Neural crest cell (in vitro differentiated cells): ENCODE measurements at regions not wholly inside any gene's neighbourhood (a gene's known extent, or its start where the extent isn't known, plus 50 kb on each side); places are given as distances from the start of the nearest gene placed in this dataset.

Source experiments
- DNase-seq: peaks from one replicate; pipeline ENCODE4 v3.0.0; 2021; ENCODE audit warnings: low read depth, mixed read lengths, low spot score
- H3K27ac Mint-ChIP-seq: one replicate; pipeline ENCODE4 v1.8.0; 2021; ENCODE audit warnings: mild to moderate bottlenecking, mixed read lengths; ENCODE audit not compliant: unreplicated experiment
- H3K27me3 Mint-ChIP-seq: 2 replicates; pipeline ENCODE4 v1.8.0; 2021; ENCODE audit warnings: low read depth, mild to moderate bottlenecking, mixed read lengths
- H3K36me3 Mint-ChIP-seq: 2 replicates; pipeline ENCODE4 v1.8.0; 2021; ENCODE audit warnings: low read depth, mild to moderate bottlenecking, mixed read lengths
- H3K4me1 Mint-ChIP-seq: 2 replicates; pipeline ENCODE4 v1.8.0; 2021; ENCODE audit warnings: mixed read lengths
- H3K4me3 Mint-ChIP-seq: one replicate; pipeline ENCODE4 v1.8.0; 2021; ENCODE audit warnings: mild to moderate bottlenecking, mixed read lengths
- H3K9me3 Mint-ChIP-seq: 2 replicates; pipeline ENCODE4 v1.8.0; 2021; ENCODE audit warnings: mixed read lengths
- CTCF ChIP-seq: fragments of 200-600 bp; sonication (generic); conservative IDR thresholded peaks from 2 replicates; pipeline ENCODE4 v1.5.0; 2021; ENCODE audit warnings: antibody characterized with exemption, mild to moderate bottlenecking

DNA sequence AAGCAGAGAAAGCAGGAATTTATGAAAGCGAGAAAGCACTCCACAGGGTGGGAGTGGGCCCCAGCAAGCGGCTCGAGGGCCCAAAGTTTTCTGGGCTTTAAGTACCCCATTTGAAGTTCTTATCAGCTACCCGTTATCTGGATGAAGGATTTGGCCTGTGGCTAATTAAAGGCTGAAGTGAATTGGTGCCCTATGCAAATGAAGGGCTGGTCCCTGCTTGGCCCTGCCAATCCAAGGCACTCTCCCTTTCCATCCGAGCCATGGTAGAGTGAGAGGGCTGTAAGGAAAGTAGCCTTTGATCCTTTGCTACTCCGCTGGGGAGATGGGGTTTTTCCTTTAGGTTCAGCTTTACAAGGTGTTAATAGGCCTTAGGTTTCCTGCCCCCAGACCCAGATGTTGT lies 469.3 kb upstream of the CFAP20DC start:
- H3K4me1 Mint-ChIP-seq = peaks cover 34% of the 10 kb centered on the region
- no peak for DNase-seq
- no peaks in the 10 kb centered on the region for H3K36me3 Mint-ChIP-seq
- H3K27me3 Mint-ChIP-seq = no peaks in the 10 kb centered on the region
- H3K4me3 Mint-ChIP-seq = no peak overlapping the region
- TF ChIP-seq CTCF = no peak
- H3K9me3 Mint-ChIP-seq = no peaks in the 10 kb centered on the region
- H3K27ac Mint-ChIP-seq = no peak overlapping the region

GRCh38 chr3:59518283-59519055 lies 468.6 kb upstream of the CFAP20DC start:
- Mint-ChIP-seq H3K27me3 (no peaks in the 10 kb centered on the region), H3K4me1 (peaks cover 35% of the 10 kb centered on the region), H3K9me3 (no peaks in the 10 kb centered on the region), H3K4me3 (no peak overlapping the region), H3K36me3 (no peaks in the 10 kb centered on the region), H3K27ac (peak overlapping the region; percentile 45)
- no peak for TF ChIP-seq CTCF
- no peak for DNase-seq

DNA sequence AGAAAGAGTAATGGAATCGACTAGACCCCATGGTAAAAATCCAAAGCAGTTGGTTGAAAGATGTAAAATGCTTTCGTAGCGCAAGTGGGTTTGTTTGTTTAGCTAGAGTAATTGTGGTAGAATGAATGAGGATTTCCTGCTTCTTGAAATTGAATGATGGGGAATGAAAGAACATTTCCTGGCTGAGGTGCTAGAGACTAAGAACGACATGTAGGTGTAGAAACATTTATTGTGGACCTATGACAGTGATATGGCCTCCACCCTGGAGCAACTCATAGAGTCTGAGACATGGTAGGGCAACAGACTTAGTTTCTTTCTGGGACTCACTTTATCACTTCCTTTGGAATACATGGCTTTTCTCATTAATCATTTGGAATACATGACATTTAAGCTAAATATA lies 467.6 kb upstream of the CFAP20DC start:
- Mint-ChIP-seq H3K27me3 (no peaks in the 10 kb centered on the region), H3K27ac (no peak overlapping the region), H3K4me1 (peaks cover 41% of the 10 kb centered on the region), H3K36me3 (no peaks in the 10 kb centered on the region), H3K4me3 (no peak overlapping the region), H3K9me3 (no peaks in the 10 kb centered on the region)
- no peak for DNase-seq
- no peak for TF ChIP-seq CTCF

DNA sequence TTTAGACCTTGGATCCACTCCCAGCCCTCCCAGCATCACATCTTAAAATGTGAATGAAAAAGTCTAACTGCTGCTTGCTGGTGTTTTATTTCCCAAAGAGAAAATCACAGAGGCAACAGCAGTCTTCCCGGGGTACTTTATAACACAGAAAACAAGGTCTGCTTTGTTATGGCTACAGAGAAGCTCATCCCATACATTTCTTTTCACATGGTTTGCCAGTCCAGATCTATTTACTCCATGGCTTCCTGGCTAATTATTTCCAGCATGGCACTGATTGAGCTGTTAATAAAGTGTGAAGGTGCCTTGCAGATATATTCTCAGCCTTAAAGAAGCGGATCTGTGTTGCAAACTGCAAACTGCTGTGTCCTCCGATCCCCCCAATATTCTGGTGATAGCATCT lies 466.1 kb upstream of the CFAP20DC start:
- no peak for TF ChIP-seq CTCF
- no peak overlapping the region for H3K4me3 Mint-ChIP-seq
- no peaks in the 10 kb centered on the region for H3K27me3 Mint-ChIP-seq
- H3K36me3 Mint-ChIP-seq = no peaks in the 10 kb centered on the region
- H3K9me3 Mint-ChIP-seq = peaks cover 2% of the 10 kb centered on the region
- DNase-seq = no peak
- peak overlapping the region; percentile 76 for H3K27ac Mint-ChIP-seq
- peaks cover 41% of the 10 kb centered on the region for H3K4me1 Mint-ChIP-seq

- Mint-ChIP-seq H3K36me3 (no peaks in the 10 kb centered on the region), H3K4me1 (peaks cover 41% of the 10 kb centered on the region), H3K27me3 (no peaks in the 10 kb centered on the region), H3K9me3 (peaks cover 2% of the 10 kb centered on the region), H3K4me3 (no peak overlapping the region), H3K27ac (no peak overlapping the region)
- DNase-seq = no peak
- TF ChIP-seq CTCF = no peak
These were observed 465.1 kb upstream of the CFAP20DC start for GRCh38 chr3:59514865-59515482.
